GM11168 (cell line): ENCODE measurements at regions not wholly inside any gene's neighbourhood (a gene's known extent, or its start where the extent isn't known, plus 50 kb on each side); places are given as distances from the start of the nearest gene placed in this dataset.

Experiments
- in situ Hi-C: fragments of 300-500 bp; cut with MboI; formaldehyde crosslinking; loops from one replicate; pipeline ENCODE4 v1.12.0; 2022; ENCODE audit warnings: low sequenced_read_pairs; ENCODE audit not compliant: unreplicated experiment

DNA sequence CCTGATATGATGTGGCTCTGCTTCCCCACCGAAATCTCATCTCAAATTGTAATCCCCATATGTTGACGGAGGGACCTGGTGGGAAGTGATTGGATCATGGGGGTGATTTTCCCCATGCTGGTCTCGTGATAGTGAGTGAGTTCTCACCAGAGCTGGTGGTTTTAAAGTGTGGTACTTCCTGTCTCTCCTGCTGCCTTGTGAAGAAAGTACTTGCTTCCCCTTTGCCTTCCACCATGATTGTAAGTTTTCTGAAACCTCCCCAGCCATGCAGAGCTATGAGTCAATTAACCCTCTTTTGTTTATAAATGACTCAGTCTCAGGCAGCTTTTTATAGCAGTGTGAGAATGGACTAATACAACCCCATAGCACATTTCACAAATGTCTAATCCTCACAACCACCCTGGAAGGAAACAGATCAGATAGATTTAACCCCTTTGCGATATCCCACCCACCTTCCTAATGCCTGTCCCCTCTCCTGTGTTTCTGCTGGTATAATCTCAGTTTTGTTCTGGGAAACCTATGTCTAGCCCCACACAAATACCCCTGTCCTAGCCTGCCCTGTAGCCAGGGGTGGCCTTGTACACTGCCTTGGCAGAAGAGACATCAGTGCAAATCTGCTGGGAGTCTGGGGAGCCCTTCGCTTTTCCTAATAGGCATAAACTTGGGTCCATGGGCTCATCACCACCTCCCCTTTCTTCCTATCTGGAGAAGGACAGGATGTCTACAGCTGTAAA is 157.0 kb upstream of the RAI14 start:
- in situ Hi-C loops, result no loop called here

DNA sequence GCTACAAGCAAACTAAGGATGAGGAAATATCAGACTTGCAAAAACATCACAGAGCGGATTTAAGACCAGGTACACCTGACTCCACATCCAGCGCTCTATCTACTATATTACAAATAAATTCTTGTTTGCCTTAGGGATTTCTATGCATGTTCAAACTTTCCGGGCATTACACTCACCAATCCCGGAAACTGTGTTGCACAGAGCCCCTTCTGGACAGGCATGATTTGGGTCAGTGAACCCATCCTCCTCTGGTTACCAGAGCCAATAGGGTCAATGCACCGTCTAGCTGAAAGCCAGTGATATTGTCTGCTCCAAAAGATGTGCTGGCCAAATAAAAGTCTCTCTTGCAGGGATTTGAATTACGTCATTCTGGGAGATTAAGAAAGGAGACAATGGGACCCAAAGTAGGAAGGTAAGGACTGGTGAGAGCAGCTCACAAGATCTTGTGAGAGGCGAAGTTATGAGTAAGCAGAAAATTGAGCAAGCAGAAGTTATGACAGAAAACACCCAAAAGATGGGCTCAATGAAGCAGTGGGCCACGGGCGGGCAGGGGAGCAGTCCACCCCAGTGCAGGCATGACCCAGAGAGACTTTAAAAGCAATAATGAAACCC is 155.8 kb upstream of the RAI14 start:
- in situ Hi-C loops, result loop anchor here (25.0 kb wide), 1 partner anchor 412 kb away; the partner anchor contains the start of genes BRIX1 and RAD1

DNA sequence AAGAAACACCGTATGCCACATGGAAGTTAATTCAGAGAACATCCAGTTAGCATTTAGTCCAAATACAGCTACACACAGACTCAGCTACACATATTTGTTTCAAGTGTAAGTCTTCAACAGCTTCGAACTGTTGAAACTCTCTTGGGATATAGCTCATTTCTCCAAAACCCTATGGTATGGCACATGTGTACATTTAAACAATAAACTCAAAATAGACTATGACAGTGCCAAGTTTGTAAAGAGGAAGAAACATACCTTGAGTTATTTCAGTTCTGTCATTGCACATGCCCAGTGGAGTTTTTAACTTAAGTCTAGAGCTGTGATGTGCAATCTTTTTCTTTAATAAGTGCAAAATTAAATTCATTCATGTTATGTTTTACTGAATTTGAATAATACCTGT is 155.1 kb upstream of the RAI14 start:
- in situ Hi-C loops, result loop anchor here (25.0 kb wide), 1 partner anchor 411 kb away; the partner anchor contains the start of genes BRIX1 and RAD1

DNA sequence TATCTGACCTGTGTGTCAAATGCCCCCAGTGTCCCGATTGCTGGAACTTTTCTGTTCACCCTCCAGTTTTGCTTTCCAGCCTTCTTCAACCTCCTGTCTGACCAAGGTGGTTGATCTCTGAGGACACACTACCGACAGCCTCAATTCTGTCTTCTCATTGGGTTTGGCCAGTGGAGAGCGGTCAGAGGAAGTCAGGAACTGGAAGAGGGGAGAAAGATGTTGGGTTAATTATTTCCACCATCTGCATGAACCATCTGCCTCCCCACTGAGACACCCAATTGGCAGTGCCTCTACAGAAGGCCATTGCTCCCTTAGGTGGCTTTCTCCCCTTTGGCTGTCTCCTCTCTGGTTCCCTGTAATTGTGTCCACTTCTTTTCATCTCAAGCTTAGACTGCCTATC is 154.3 kb upstream of the RAI14 start:
- in situ Hi-C loops, result loop anchor here (25.0 kb wide), 1 partner anchor 410 kb away; the partner anchor contains the start of genes BRIX1 and RAD1

DNA sequence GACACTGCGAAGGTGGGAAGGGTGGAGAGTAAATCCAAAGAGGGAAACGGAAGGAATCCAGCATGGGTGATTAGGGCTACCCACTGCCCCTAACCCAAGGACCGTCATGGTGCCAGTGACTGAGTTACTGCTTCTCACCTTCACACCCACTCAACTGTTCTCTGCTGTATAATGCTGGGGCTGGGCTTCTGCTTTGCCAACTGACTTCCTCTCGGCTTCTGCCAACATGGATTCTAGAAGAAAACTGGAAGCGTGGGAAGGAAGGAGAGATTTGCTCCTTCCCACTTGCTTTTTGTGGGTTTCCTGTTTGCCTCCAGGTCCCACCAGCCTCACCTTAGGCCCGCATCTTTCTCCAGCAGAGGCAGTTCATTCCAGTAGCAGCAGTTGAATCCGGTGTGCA is 153.5 kb upstream of the RAI14 start:
- in situ Hi-C loops, result loop anchor here (25.0 kb wide), 1 partner anchor 410 kb away; the partner anchor contains the start of genes BRIX1 and RAD1

DNA sequence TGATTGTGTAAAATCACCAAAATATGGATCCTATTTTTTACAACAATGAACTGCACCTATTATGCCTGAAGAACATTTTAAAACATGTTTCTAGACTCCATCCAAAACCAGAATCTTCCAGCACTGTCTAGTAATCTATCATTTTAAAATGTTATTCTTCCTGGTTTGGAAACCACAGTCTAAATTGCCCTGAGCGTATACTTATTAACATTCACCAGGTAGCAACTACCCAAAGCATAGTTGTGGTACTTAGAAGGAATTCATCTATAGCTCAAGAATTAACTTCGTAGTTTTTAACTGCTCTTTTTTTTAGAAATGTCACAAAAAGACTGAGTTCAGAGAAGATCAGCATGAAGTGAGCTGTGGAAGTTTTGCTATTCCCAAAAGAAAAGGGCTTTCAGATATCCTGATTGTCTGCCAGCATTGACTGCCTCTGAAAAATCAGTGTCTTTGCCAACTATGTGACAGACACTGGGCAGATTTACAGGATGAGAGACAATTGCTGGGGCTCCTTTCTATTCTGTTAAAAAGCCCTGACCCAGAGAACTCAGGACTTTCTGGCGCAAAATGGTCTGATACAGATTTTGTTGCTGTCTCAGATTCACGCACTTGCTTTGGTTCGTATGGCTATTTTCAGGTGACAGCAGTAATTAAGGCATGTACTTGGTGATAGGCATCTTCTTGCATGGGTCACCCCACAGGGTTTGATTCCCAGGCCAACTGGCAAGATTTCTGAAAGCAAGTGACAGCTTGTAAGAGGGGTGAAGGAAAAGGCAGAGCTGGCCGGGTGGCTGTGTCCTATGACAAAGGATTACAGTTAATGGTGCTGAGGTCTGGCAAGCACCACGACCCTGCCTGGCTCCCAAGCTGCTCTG is 152.5 kb upstream of the RAI14 start:
- in situ Hi-C loops, result loop anchor here (25.0 kb wide), 1 partner anchor 409 kb away; the partner anchor contains the start of genes BRIX1 and RAD1

DNA sequence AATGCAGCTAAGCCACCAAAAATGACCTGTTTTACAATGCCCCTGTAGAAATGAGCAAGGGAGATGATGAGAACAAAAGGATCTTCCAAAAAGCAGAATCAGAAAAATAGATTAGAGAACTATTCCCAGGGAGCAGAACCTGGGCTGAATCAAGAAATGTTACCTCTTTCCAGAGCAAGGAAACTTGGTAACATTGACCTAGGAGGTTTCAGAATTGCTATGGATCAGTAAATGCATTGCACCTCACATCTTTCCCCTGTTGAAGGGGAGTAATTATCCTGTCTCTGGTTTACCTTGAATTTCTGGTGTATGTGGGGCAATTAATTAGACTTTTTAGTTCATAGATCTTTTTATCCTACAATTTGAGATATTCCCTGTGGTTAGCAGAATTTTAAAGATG is 151.2 kb upstream of the RAI14 start:
- in situ Hi-C loops, result loop anchor here (25.0 kb wide), 1 partner anchor 407 kb away; the partner anchor contains the start of genes BRIX1 and RAD1

DNA sequence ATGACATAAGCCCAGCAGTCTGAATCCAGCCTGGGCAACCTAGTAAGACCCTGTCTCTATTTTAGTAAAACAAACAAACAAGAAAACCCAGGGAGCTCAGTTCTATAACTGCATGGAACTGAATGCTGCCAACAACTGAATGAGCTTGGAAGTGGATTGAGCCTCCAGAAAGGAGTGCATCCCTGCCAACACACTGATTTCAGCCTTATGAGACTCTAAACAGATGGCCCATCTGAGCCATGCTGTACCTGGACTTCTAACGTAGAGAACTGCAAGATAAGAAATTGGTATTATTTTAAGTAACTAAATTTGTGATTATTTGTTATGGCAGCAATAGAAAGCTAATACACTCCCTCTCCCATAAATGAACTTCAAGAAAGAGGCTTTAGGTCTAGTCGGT is 150.4 kb upstream of the RAI14 start:
- in situ Hi-C loops, result loop anchor here (25.0 kb wide), 1 partner anchor 407 kb away; the partner anchor contains the start of genes BRIX1 and RAD1

DNA sequence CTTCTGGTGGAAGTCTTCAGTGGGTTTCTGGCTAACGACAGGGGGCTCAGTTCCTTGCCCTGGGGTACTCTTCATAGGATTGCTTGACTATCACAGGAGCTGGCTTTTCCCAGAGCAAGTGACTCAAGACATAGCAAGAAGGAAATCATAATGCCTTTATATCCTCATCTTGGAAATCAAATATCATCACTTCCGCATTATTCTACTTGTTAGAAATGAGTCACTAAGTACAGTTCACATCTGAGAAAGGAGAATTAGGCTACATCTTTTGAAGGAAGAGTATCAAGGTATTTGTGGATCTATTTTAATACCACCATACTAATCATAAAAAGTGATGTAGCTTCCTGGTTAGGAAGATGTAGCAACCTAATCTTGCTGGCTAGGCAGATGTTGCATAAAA is 148.2 kb upstream of the RAI14 start:
- in situ Hi-C loops, result loop anchor here (25.0 kb wide), 1 partner anchor 404 kb away; the partner anchor contains the start of genes BRIX1 and RAD1

DNA sequence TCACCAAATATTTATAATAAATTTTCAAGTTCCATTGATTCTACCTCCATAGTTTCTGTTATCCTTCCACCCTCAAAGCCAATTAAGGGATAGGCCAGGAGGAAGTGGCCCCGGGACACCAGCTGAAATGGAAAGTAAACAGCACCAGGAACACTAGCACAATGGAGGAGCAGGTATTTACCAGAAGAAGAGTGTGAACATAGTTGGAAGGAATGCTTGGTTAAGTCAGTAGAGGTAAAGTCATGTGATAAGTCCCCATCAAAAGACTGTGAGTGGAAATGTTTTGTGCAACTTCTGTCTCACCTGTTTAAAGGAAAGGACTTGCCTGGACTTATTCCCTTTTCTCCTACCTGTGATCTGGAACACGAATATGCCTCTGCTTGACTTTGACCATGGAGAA is 146.7 kb upstream of the RAI14 start:
- in situ Hi-C loops, result loop anchor here (25.0 kb wide), 1 partner anchor 403 kb away; the partner anchor contains the start of genes BRIX1 and RAD1

DNA sequence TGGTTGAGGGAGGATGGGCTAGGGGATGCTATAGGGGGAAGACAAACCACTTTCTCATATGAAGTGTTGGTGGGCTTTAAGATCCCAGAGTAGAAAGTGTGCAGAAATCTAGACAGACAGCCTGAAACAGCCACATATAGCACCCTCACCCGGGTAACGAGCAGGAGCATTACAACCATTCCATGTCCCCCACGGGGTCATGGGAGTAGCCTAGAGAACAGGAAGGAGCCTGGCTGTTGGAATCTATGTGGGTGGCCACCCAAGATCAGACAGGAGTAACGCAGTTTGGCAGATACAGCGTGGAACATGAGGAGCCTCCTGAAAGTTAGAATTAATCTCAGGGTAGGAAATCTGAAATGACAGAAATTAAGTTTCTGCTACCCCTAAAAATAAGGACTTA is 146.1 kb upstream of the RAI14 start:
- in situ Hi-C loops, result loop anchor here (25.0 kb wide), 1 partner anchor 402 kb away; the partner anchor contains the start of genes BRIX1 and RAD1

DNA sequence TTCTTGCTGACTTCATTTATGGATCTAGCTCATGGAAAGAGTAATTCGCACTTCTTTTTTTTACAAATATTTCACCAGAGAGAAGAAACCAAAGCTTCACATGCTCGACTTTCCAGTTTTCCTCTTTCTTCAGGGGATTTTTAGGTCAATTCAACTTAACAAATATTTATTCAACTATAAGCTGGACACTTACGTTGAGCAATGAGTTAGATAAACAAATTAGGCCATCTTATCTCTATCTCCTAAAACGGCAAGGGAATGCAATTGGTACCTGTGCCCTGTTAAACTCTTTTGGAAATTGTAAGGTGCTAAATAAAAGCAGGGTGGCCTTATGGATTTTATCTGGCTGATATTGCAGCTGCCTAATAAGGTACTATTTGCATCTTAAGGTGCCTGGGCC is 145.1 kb upstream of the RAI14 start:
- in situ Hi-C loops, result loop anchor here (25.0 kb wide), 1 partner anchor 401 kb away; the partner anchor contains the start of genes BRIX1 and RAD1

DNA sequence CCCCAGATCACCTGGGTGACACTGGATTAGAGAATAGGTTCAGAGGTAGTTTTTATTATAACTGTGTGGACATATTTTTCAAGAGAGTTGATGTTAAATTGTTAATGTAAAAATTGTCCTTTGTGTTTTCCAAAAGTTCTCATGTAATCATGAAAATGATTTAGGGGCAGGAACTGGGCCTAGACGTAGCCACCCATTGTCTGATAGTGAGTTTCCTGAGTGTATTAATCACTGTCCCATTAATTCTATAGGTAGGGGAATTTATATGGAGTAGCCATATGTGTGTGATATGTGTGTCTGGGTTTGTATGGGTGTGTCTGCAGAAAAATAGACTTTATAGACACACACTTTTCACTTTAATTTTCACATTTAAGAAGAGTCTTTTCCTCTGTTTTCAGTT is 144.6 kb upstream of the RAI14 start:
- in situ Hi-C loops, result loop anchor here (25.0 kb wide), 1 partner anchor 401 kb away; the partner anchor contains the start of genes BRIX1 and RAD1

DNA sequence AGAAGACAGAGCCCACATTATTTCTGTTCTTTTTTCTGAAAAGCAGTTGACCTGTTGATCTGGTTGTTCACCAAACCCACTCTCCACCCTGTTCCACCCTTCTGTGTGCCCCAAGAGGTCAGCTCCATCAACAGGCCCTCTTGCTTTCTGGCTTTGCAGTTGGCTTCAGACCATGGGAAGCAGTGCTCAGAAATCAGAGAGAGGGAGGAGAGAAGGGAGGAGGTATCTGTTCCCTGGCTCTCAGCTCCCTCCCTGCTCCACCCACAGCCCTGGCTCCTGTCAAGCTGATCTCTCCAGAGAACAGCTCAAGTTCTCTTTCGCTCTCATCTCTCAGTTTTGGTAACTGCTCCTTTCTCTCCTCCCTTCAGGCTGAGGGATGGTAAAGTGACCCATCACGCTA is 144.2 kb upstream of the RAI14 start:
- in situ Hi-C loops, result loop anchor here (25.0 kb wide), 1 partner anchor 400 kb away; the partner anchor contains the start of genes BRIX1 and RAD1

DNA sequence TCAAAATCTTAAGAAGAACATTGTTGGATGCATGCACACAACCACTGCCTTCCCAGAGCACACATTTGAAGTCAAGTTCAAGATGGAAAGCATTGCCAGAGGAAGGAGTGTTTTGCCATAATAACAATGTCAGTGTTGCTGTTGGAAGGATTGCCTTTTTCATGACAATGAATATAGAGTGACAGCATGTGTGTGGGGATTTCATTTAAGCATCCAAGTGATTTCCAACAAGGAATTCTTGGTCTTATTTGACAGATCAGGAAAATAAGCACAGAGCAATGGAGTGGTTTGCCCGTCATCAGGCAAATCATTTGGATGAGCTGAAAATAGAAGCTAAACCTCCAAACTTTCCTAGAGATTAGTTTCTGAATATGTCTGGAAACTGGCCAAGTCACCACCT is 140.0 kb upstream of the RAI14 start:
- in situ Hi-C loops, result loop anchor here (25.0 kb wide), 1 partner anchor 396 kb away; the partner anchor contains the start of genes BRIX1 and RAD1

DNA sequence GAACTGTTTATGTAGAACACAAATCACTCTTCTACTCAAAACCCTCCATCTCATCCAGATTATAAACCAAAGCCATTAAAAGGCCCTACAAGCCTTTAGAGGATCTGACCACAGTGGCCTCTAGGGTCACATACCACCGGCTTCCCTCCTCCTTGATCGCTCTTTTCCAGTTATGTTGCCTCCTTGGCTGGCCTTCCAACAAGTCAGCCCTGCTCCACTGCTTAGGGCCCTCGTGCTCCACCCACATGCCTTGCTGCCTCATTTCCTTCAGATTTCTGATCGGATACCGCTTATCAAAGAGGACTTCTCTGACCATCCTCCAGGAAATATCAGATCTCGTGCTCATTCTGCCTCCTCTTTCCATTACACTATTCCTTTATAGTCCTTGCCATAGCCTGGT is 139.4 kb upstream of the RAI14 start:
- in situ Hi-C loops, result loop anchor here (25.0 kb wide), 1 partner anchor 396 kb away; the partner anchor contains the start of genes BRIX1 and RAD1

DNA sequence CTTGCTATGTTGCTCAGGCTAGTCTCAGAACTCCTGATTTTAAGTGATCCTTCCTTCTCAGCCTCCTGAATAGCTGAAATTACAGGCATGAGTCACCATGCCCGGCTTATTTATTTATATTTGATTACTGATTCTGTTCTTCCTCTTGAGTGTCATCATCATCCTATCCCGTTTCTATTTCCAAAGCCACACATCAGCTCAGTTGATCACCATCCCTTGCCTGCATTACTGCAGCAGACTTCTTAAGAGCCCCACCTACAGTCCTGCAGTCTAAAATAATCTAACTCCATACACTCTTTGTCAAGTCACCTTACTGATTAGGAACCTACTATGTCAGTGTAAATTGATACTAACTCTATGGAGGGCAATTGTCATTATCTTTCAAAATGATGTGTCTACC is 138.9 kb upstream of the RAI14 start:
- in situ Hi-C loops, result loop anchor here (25.0 kb wide), 1 partner anchor 395 kb away; the partner anchor contains the start of genes BRIX1 and RAD1

DNA sequence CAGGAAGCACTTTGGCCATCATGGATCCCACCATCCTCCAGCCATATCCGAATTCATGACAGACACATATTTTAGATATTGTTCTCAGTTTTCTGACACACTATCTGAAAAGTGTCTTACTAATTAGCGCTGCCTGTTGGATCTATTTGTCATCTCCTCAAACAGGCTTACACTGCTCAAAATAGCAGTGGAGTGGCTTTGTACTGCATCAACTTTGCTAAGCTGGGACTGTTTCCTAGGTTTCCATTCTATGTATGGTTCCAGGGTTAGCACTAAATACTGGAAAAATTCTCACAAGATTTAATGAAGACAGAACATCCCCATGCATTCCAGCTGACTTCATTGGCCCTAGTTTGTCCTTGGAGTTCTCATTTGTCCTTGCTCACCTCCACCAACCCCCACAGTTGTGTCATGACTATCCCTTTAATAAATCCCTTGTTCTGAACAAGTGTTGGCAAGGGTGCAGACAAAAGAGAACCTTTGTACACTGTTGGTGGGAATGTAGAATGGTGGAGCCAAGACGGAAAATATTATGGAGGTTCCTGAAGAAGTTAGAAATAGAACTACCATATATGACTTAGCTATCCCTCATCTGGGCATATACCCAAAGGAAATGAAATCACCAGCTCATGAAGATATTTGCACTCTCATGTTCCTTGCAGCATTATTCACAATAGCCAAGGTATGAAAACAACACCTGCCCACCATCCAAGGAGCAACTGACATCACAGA is 136.5 kb upstream of the RAI14 start:
- in situ Hi-C loops, result loop anchor here (25.0 kb wide), 1 partner anchor 393 kb away; the partner anchor contains the start of genes BRIX1 and RAD1
